ENCODE measurements at regions not wholly inside any gene's neighbourhood (a gene's known extent, or its start where the extent isn't known, plus 50 kb on each side); places are given as distances from the start of the nearest gene placed in this dataset.

GRCh38 chr2:128377071-128377910 is 58.6 kb upstream of the HS6ST1 start:
- H3K27ac ChIP-seq (replicated peaks): no peak overlapping the region
- DNase-seq (ENCODE audit: low read depth in 1 of 2, low spot score in 1 of 2): no peak
- H3K27me3 ChIP-seq (ENCODE audit: insufficient read depth, poor library complexity, severe bottlenecking): no peaks in the 10 kb centered on the region
- TF ChIP-seq POLR2AphosphoS5 (IDR thresholded peaks at IDR 0.05; ENCODE audit: low read depth) (no peak), SPI1 (IDR thresholded peaks at IDR 0.05; ENCODE audit: borderline replicate concordance, low read depth) (no peak), GABPA (IDR thresholded peaks at IDR 0.05; ENCODE audit: low read depth) (no peak)
- TF ChIP-seq, protein P1, sequence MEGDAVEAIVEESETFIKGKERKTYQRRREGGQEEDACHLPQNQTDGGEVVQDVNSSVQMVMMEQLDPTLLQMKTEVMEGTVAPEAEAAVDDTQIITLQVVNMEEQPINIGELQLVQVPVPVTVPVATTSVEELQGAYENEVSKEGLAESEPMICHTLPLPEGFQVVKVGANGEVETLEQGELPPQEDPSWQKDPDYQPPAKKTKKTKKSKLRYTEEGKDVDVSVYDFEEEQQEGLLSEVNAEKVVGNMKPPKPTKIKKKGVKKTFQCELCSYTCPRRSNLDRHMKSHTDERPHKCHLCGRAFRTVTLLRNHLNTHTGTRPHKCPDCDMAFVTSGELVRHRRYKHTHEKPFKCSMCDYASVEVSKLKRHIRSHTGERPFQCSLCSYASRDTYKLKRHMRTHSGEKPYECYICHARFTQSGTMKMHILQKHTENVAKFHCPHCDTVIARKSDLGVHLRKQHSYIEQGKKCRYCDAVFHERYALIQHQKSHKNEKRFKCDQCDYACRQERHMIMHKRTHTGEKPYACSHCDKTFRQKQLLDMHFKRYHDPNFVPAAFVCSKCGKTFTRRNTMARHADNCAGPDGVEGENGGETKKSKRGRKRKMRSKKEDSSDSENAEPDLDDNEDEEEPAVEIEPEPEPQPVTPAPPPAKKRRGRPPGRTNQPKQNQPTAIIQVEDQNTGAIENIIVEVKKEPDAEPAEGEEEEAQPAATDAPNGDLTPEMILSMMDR (IDR thresholded peaks at IDR 0.05; ENCODE audit: insufficient read depth, low read length): no peak
- TF ChIP-seq, protein P2, sequence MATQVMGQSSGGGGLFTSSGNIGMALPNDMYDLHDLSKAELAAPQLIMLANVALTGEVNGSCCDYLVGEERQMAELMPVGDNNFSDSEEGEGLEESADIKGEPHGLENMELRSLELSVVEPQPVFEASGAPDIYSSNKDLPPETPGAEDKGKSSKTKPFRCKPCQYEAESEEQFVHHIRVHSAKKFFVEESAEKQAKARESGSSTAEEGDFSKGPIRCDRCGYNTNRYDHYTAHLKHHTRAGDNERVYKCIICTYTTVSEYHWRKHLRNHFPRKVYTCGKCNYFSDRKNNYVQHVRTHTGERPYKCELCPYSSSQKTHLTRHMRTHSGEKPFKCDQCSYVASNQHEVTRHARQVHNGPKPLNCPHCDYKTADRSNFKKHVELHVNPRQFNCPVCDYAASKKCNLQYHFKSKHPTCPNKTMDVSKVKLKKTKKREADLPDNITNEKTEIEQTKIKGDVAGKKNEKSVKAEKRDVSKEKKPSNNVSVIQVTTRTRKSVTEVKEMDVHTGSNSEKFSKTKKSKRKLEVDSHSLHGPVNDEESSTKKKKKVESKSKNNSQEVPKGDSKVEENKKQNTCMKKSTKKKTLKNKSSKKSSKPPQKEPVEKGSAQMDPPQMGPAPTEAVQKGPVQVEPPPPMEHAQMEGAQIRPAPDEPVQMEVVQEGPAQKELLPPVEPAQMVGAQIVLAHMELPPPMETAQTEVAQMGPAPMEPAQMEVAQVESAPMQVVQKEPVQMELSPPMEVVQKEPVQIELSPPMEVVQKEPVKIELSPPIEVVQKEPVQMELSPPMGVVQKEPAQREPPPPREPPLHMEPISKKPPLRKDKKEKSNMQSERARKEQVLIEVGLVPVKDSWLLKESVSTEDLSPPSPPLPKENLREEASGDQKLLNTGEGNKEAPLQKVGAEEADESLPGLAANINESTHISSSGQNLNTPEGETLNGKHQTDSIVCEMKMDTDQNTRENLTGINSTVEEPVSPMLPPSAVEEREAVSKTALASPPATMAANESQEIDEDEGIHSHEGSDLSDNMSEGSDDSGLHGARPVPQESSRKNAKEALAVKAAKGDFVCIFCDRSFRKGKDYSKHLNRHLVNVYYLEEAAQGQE (IDR thresholded peaks at IDR 0.05; ENCODE audit: insufficient replicate concordance, low read depth): no peak
- no peak overlapping the region for H3K4me3 ChIP-seq (replicated peaks; ENCODE audit: insufficient read depth, low read length)

GRCh38 chr2:128378231-128379020 is 59.8 kb upstream of the HS6ST1 start:
- no peak for TF ChIP-seq POLR2AphosphoS5 (IDR thresholded peaks at IDR 0.05; ENCODE audit: low read depth)
- TF ChIP-seq SPI1 (IDR thresholded peaks at IDR 0.05; ENCODE audit: borderline replicate concordance, low read depth): no peak
- no peak for TF ChIP-seq GABPA (IDR thresholded peaks at IDR 0.05; ENCODE audit: low read depth)
- TF ChIP-seq, protein P1 (IDR thresholded peaks at IDR 0.05; ENCODE audit: insufficient read depth, low read length): no peak
- Histone ChIP-seq H3K27ac (replicated peaks) (no peak overlapping the region), H3K27me3 (ENCODE audit: insufficient read depth, poor library complexity, severe bottlenecking) (no peaks in the 10 kb centered on the region), H3K4me3 (replicated peaks; ENCODE audit: insufficient read depth, low read length) (no peak overlapping the region)
- DNase-seq (ENCODE audit: low read depth in 1 of 2, low spot score in 1 of 2): no peak

GRCh38 chr2:128379021-128380015 is 60.6 kb upstream of the HS6ST1 start:
- H3K27ac ChIP-seq (replicated peaks): no peak overlapping the region
- no peak for DNase-seq (ENCODE audit: low read depth in 1 of 2, low spot score in 1 of 2)
- H3K27me3 ChIP-seq (ENCODE audit: insufficient read depth, poor library complexity, severe bottlenecking): no peaks in the 10 kb centered on the region
- no peak for TF ChIP-seq SPI1 (IDR thresholded peaks at IDR 0.05; ENCODE audit: borderline replicate concordance, low read depth)
- TF ChIP-seq, protein P1 (IDR thresholded peaks at IDR 0.05; ENCODE audit: insufficient read depth, low read length): no peak
- TF ChIP-seq, protein P2 (IDR thresholded peaks at IDR 0.05; ENCODE audit: insufficient replicate concordance, low read depth): no peak
- no peak for TF ChIP-seq POLR2AphosphoS5 (IDR thresholded peaks at IDR 0.05; ENCODE audit: low read depth)
- no peak for TF ChIP-seq GABPA (IDR thresholded peaks at IDR 0.05; ENCODE audit: low read depth)
- H3K4me3 ChIP-seq (replicated peaks; ENCODE audit: insufficient read depth, low read length): no peak overlapping the region

Measured in HL-60 (cell line).